T1000 (cell line): ENCODE measurements at regions not wholly inside any gene's neighbourhood (a gene's known extent, or its start where the extent isn't known, plus 50 kb on each side); places are given as distances from the start of the nearest gene placed in this dataset.

Experiments used
- DNase-seq: peaks from one replicate; lab custom pipeline; 2025; ENCODE audit warnings: mixed read lengths; lab: John Stamatoyannopoulos, UW

- DNase-seq: no peak
Observed at GRCh38 chr7:85659364-85659763, 472.5 kb upstream of the SEMA3D start.

- DNase-seq: no peak
Observed at GRCh38 chr7:85655252-85655651, 468.4 kb upstream of the SEMA3D start.

- DNase-seq: no peak
Observed at GRCh38 chr7:85644272-85644671, 457.4 kb upstream of the SEMA3D start.

GRCh38 chr7:85641331-85641730 is 454.5 kb upstream of the SEMA3D start:
- DNase-seq: no peak

- no peak for DNase-seq
Observed at GRCh38 chr7:85638394-85638793, 451.5 kb upstream of the SEMA3D start.

GRCh38 chr7:85634951-85635350 is 448.1 kb upstream of the SEMA3D start:
- DNase-seq: no peak

- DNase-seq: no peak
Observed at GRCh38 chr7:85630904-85631600, 444.2 kb upstream of the SEMA3D start.

GRCh38 chr7:85627791-85628586 is 441.1 kb upstream of the SEMA3D start:
- DNase-seq: no peak

- no peak for DNase-seq
Observed at GRCh38 chr7:85622059-85622458, 435.2 kb upstream of the SEMA3D start.

GRCh38 chr7:85620936-85621685 is 434.3 kb upstream of the SEMA3D start:
- DNase-seq: no peak

GRCh38 chr7:85619236-85619635 is 432.4 kb upstream of the SEMA3D start:
- DNase-seq: no peak

GRCh38 chr7:85614684-85615083 is 427.8 kb upstream of the SEMA3D start:
- no peak for DNase-seq

GRCh38 chr7:85612514-85612913 is 425.7 kb upstream of the SEMA3D start:
- DNase-seq: no peak

GRCh38 chr7:85608804-85609203 is 421.9 kb upstream of the SEMA3D start:
- no peak for DNase-seq

GRCh38 chr7:85602196-85602595 is 415.3 kb upstream of the SEMA3D start:
- DNase-seq: no peak

GRCh38 chr7:85600395-85600794 is 413.5 kb upstream of the SEMA3D start:
- DNase-seq: no peak

- DNase-seq: no peak
Observed at GRCh38 chr7:85596827-85597226, 410.0 kb upstream of the SEMA3D start.

GRCh38 chr7:85595750-85596178 is 408.9 kb upstream of the SEMA3D start:
- DNase-seq: no peak

- no peak for DNase-seq
Observed at GRCh38 chr7:85593355-85593754, 406.5 kb upstream of the SEMA3D start.

- DNase-seq: no peak
Observed at GRCh38 chr7:85587785-85588184, 400.9 kb upstream of the SEMA3D start.

- DNase-seq: no peak
Observed at GRCh38 chr7:85586091-85586490, 399.2 kb upstream of the SEMA3D start.

- DNase-seq: no peak
Observed at GRCh38 chr7:85583131-85583953, 396.5 kb upstream of the SEMA3D start.
